ENCODE measurements at regions not wholly inside any gene's neighbourhood (a gene's known extent, or its start where the extent isn't known, plus 50 kb on each side); places are given as distances from the start of the nearest gene placed in this dataset.

DNA sequence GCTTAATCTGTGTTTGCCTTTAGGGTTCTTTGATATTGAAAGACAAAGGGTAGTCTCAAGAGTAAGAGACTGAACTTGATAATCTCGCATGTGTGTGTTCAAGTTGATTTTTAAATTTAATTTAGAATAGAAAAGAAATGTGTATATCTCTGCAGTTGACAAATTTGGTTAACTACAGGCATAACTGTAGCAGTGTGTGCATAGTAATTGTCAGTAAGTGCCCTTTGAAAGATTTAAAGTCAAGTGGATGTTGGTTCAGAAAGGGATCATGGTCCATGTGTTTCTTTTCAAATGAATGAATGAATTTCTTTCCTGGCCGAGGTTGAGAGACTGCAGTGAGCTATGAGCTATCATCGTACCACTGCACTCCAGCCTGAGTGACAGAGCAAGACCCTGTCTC, 49.9 kb upstream of the DYRK2 start:
- ChIA-PET POLR2A (ENCODE audit: unreplicated experiment) (interaction anchor here (0.5 kb wide), 1 partner anchor 48 kb away, joined by 3 read pairs; no protein-coding TSS in a partner anchor), CTCF (interaction anchor here (1.2 kb wide), 1 partner anchor 9 kb away, joined by 3 read pairs; no protein-coding TSS in a partner anchor)
- ATAC-seq (ENCODE audit: low read depth) (no peak), DNase-seq (no peak)
- Histone ChIP-seq H3K36me3 (ENCODE audit: control insufficient read depth, insufficient read depth, low read length) (no peaks in the 10 kb centered on the region), H3K79me1 (ENCODE audit: low read depth in 1 of 2, low read length in 2 of 2) (no peaks in the 10 kb centered on the region), H3K4me1 (ENCODE audit: control insufficient read depth, insufficient read depth, low read length) (no peaks in the 10 kb centered on the region), H2AK5ac (ENCODE audit: low read depth, low read length) (no peak overlapping the region), H3K14ac (replicated peaks; ENCODE audit: low read depth, low read length) (no peak overlapping the region), H2AFZ (replicated peaks; ENCODE audit: low read length, poor library complexity) (no peak overlapping the region), H3K27me3 (ENCODE audit: control insufficient read depth, insufficient read depth, low read length) (no peaks in the 10 kb centered on the region; the same call in 1 of the 2 replicates), H2AK9ac (replicated peaks; ENCODE audit: low read depth, low read length, poor library complexity) (no peak overlapping the region), H4K91ac (ENCODE audit: insufficient read depth, low read depth, low read length) (no peak overlapping the region), H2BK15ac (ENCODE audit: low read depth, low read length) (no peak overlapping the region), H3K56ac (ENCODE audit: extremely low read depth, insufficient read depth, low read length) (no peak overlapping the region), H3K27ac (ENCODE audit: insufficient read depth, low read length) (no peak overlapping the region), H3K9me1 (ENCODE audit: insufficient read depth, low read length) (no peaks in the 10 kb centered on the region), H3K9ac (ENCODE audit: low read depth, low read length) (no peak overlapping the region), H4K8ac (ENCODE audit: low read depth in 2 of 2, low read length in 2 of 2) (no peak overlapping the region), H3K4ac (ENCODE audit: low read depth, low read length) (no peak overlapping the region), H2BK20ac (ENCODE audit: low read depth, low read length) (no peak overlapping the region), H3K23ac (ENCODE audit: low read depth, low read length) (no peak overlapping the region), H3K18ac (ENCODE audit: low read depth, low read length) (no peak overlapping the region), H3K9me3 (ENCODE audit: control insufficient read depth, insufficient read depth, low read length) (no peaks in the 10 kb centered on the region), H2BK5ac (ENCODE audit: low read depth, low read length, poor library complexity, severe bottlenecking) (no peak overlapping the region), H4K5ac (ENCODE audit: low read depth, low read length) (no peak overlapping the region), H4K20me1 (ENCODE audit: insufficient read depth, low read length) (no peaks in the 10 kb centered on the region), H3K4me3 (ENCODE audit: insufficient read depth, low read depth, low read length) (no peak overlapping the region), H2BK120ac (ENCODE audit: low read depth, low read length) (no peak overlapping the region), H3K4me2 (ENCODE audit: low read depth, low read length) (no peak overlapping the region)
- no TSS peak for BruUV-seq (replicated peaks)
- in situ Hi-C loops (cut with MboI; ENCODE audit: low sequenced_read_pairs) = no loop called here
- dilution Hi-C loops (cut with HindIII; ENCODE audit: low sequenced_read_pairs, unreplicated experiment) = no loop called here
- WGBS, 2 experiments (ENCODE audit: extremely low coverage in 2 of 2, insufficient read length in 1 of 2) = 80% methylated on average over 2 of the region's 3 CpGs; no CpG with 5 or more reads in 1 of the 2 experiments
- no peak for TF ChIP-seq ELK1 (IDR thresholded peaks at IDR 0.05; ENCODE audit: borderline replicate concordance, low read depth, low read length)
- TF ChIP-seq CTCF (conservative IDR thresholded peaks at IDR 0.05; ENCODE audit: low read depth, low read length) = no peak
- TF ChIP-seq SMC3 (IDR thresholded peaks at IDR 0.05; ENCODE audit: low read depth, low read length) = no peak
- TF ChIP-seq CHD1 (IDR thresholded peaks at IDR 0.05; ENCODE audit: low read depth, low read length) = no peak
- intact Hi-C loops (cut with micrococcal nuclease) = no loop called here
